ENCODE measurements at regions not wholly inside any gene's neighbourhood (a gene's known extent, or its start where the extent isn't known, plus 50 kb on each side); places are given as distances from the start of the nearest gene placed in this dataset.

DNA sequence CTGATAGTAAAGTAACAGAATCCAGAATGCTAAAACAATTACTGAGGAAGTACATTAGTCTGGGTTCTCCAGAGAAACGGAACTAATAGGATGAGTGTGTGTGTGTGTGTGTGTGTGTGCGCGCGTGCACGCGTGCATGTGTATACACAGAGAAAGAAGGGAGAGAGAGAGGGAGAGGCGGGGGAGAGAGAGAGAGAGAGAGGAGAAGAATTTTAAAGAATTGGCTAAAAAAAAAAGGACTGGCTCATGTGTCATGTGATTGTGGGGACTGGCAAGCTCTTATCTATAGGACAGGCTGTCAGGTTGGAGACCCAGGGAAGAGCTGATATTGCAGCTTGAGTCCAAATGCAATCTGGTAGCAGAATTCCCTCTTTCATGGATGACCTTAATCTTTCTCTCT, 976.2 kb upstream of the CDH2 start:
- Histone ChIP-seq H3K4me3 (no peak overlapping the region), H4K20me1 (no peaks in the 10 kb centered on the region), H3K4me2 (no peak overlapping the region), H3K9ac (no peak overlapping the region), H3K27ac (no peak overlapping the region), H3K36me3 (no peaks in the 10 kb centered on the region), H3K9me3 (replicated peaks in 1 of 11) (no peaks in the 10 kb centered on the region), H3K4me1 (peaks cover 0 to 1% (median 0%) of the 10 kb centered on the region in 10 experiments; a peak in 1 of 20 replicates), H3K27me3 (no peaks in the 10 kb centered on the region)
- no peak for TF ChIP-seq Cebpa-rat (IDR thresholded peaks at IDR 0.05)

DNA sequence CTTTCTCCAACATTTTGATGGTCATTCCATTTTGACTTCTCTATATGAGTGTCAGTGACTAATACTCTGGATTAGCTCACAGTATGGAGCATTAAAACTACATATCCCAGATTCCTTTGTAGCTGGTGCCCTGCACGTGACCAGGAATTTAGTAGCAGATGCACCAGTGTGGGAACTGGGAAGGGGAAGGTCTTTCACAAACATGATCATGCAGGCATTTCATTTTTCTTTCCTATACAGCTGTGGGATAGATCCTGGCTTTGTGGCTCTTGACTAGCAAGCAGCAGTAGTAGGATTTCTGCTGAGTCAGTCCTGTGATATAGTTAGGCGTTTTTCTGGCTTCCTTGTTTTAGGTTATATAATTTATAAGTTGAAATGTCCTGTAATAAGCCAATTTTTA, 971.0 kb upstream of the CDH2 start:
- Histone ChIP-seq H3K27me3 (no peaks in the 10 kb centered on the region), H3K9ac (no peak overlapping the region), H3K9me3 (replicated peaks in 1 of 11) (no peaks in the 10 kb centered on the region), H3K27ac (no peak overlapping the region; a peak in 1 of 22 replicates), H4K20me1 (no peaks in the 10 kb centered on the region), H3K36me3 (no peaks in the 10 kb centered on the region), H3K4me2 (peak overlapping the region in 2 of 11 experiments; percentile 21 to 38; a peak in 1 of 22 replicates), H3K4me3 (no peak overlapping the region), H3K4me1 (peaks cover 0 to 6% (median 0%) of the 10 kb centered on the region in 10 experiments; a peak in 1 of 20 replicates)
- TF ChIP-seq Cebpa-rat (IDR thresholded peaks at IDR 0.05): no peak

DNA sequence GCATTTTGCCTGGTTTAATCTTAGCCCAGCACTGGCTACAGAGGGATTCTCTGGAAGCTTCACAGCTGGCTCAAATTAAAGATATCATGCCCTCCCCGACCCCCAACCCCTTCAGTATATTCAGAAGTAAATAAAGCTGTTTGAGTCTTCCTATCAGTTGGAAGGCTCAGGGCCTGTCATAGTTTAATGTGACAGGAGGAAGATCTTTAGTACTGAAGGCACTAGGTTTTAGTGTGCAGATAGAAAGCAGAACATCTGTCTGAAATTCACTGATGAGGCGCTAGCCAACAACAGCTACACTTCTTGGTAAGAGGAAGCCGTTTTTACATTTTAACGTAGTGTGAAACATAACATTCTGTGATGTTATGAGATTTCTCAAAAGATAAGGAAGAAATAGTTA, 969.1 kb upstream of the CDH2 start:
- Histone ChIP-seq H3K27me3 (no peaks in the 10 kb centered on the region), H3K4me2 (no peak overlapping the region), H3K9me3 (replicated peaks in 1 of 11) (no peaks in the 10 kb centered on the region), H3K4me3 (no peak overlapping the region), H3K36me3 (no peaks in the 10 kb centered on the region), H4K20me1 (no peaks in the 10 kb centered on the region), H3K9ac (no peak overlapping the region), H3K4me1 (peaks cover 0 to 6% (median 0%) of the 10 kb centered on the region in 10 experiments; a peak in 1 of 20 replicates), H3K27ac (no peak overlapping the region)
- TF ChIP-seq Cebpa-rat (IDR thresholded peaks at IDR 0.05): no peak

DNA sequence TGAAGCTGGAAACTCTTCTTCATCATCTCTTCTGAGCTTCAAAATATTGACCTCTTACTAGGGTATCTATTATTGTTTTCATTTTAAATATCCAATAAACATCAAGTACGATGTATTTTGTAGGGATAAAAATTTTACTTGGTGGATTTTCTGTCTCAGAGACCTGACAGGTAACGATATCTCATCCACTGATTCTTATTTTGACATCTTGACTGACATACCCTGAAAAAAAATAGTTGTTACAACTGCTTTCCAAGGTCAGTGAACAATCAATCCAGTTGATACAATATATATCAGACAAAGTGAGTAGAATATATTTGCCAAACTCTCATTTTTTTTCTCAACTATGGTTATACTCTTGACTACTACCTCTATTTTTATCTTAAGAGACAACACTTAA, 963.7 kb upstream of the CDH2 start:
- no peaks in the 10 kb centered on the region for H3K4me1 ChIP-seq
- no peak overlapping the region for H3K27ac ChIP-seq
- H3K9ac ChIP-seq: no peak overlapping the region
- H3K36me3 ChIP-seq: no peaks in the 10 kb centered on the region
- no peak overlapping the region for H3K4me3 ChIP-seq
- H4K20me1 ChIP-seq: no peaks in the 10 kb centered on the region
- no peaks in the 10 kb centered on the region for H3K9me3 ChIP-seq (replicated peaks in 1 of 11)
- H3K4me2 ChIP-seq: no peak overlapping the region
- no peaks in the 10 kb centered on the region for H3K27me3 ChIP-seq
- TF ChIP-seq Cebpa-rat (IDR thresholded peaks at IDR 0.05): no peak

DNA sequence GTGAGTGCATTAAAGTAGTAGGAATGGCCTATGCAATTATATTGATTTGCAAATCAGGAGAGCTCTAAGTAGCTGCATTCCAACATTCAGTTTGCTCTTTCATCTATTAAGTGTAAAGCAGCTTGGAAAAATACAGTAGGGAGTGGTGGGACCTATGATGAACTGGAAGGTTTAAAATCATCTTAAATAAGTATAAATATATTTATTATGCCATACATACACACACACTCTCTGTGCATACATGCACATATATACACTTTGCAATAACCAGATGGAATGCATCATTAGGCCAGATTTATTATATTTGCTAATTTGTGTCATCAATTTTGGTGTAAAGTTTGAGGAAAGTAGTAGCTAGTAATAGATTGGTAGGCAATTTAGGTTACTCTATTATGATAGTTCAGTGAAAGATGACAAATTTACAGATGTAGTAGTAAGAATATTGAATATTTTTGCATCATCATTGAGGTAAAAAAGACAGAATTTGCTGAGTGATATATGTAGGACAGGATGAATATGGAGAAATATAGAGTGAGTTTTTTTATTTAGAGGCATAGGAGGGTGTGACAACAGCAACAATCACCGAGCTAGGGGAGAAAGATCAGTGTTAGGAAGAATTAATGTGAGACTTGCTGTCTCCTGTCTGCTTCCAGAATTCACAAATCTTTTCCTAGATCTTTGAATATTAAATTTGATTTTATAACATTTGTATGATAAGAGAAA, 961.0 kb upstream of the CDH2 start:
- H4K20me1 ChIP-seq: no peaks in the 10 kb centered on the region
- no peak overlapping the region for H3K4me2 ChIP-seq
- TF ChIP-seq Cebpa-rat (IDR thresholded peaks at IDR 0.05): no peak
- H3K4me1 ChIP-seq: no peaks in the 10 kb centered on the region
- no peaks in the 10 kb centered on the region for H3K36me3 ChIP-seq
- H3K27ac ChIP-seq: no peak overlapping the region
- no peaks in the 10 kb centered on the region for H3K27me3 ChIP-seq
- no peak overlapping the region for H3K9ac ChIP-seq
- H3K4me3 ChIP-seq: no peak overlapping the region
- no peaks in the 10 kb centered on the region for H3K9me3 ChIP-seq (replicated peaks in 1 of 11)

DNA sequence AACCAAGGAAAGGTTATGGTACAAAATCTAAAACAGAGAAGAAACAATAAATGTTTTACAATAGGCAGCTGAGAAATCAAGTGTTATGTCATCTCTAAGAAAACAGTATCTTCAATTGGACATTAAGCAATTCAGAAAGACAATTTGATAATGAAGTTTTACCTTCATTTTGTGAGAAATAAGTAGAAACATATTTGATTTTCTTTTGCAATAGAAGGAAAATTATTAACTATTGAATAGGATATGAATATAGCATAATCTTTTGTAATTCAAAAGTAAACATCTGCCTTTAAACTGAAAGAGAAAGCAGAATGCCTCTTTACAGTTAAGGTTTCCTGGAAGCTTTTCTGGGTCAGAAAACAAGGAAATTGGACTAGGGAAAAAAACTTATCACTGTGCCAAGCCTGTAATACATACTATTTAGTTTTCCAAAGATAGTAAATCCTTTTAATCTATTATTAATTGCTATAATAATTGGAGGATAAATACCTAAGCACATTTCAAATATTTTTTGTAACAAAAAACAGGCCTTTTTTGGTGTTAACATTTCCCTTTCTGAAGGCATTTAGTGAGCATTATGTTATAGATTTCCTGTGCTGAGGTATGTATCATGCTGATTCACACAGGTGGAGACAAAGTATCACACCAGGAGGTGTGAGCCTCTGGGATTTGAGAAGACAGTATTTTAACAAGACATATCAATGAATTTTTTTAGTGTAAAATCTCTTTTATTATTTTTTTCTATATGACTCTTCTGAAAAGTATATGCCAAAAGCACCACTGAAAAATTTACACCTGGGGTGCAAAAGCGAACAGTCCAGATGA, 947.0 kb upstream of the CDH2 start:
- no peak overlapping the region for H3K4me3 ChIP-seq
- no peak for TF ChIP-seq Cebpa-rat (IDR thresholded peaks at IDR 0.05)
- no peak overlapping the region for H3K4me2 ChIP-seq

DNA sequence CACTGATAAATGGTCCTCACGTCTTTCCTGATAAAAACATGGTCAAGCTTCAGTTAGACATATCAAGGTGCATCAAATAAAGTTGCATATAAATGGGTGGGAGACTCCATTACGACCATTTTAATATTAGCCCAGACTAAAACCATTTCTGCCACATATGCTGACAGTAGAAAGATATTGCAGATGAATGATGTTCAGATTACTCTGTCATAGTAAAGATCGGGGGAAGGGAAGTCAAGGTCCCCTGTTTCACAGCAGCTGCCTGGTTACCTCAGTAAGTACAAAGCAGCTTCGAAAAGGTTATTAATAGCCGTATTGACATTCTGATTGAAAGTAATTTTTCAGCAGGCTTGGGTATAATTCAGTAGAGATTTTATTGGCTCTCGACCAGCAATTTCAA, 927.7 kb upstream of the CDH2 start:
- no peaks in the 10 kb centered on the region for H3K36me3 ChIP-seq
- no peaks in the 10 kb centered on the region for H3K9me3 ChIP-seq (replicated peaks in 1 of 11)
- H3K27ac ChIP-seq: no peak overlapping the region
- H3K4me3 ChIP-seq: no peak overlapping the region
- H4K20me1 ChIP-seq: no peaks in the 10 kb centered on the region
- peaks cover 0 to 15% (median 0%) of the 10 kb centered on the region in 10 experiments; a peak in 6 of 20 replicates for H3K4me1 ChIP-seq
- TF ChIP-seq Cebpa-rat (IDR thresholded peaks at IDR 0.05): no peak
- no peaks in the 10 kb centered on the region for H3K27me3 ChIP-seq
- H3K4me2 ChIP-seq: no peak overlapping the region
- no peak overlapping the region for H3K9ac ChIP-seq

More for the DNA sequence above, 947.0 kb upstream of the CDH2 start:
- no peak overlapping the region for H3K27ac ChIP-seq
- no peaks in the 10 kb centered on the region for H3K27me3 ChIP-seq
- no peaks in the 10 kb centered on the region for H3K4me1 ChIP-seq
- no peaks in the 10 kb centered on the region for H3K9me3 ChIP-seq (replicated peaks in 1 of 11)
- no peaks in the 10 kb centered on the region for H3K36me3 ChIP-seq
- no peak overlapping the region for H3K9ac ChIP-seq
- H4K20me1 ChIP-seq: no peaks in the 10 kb centered on the region

DNA sequence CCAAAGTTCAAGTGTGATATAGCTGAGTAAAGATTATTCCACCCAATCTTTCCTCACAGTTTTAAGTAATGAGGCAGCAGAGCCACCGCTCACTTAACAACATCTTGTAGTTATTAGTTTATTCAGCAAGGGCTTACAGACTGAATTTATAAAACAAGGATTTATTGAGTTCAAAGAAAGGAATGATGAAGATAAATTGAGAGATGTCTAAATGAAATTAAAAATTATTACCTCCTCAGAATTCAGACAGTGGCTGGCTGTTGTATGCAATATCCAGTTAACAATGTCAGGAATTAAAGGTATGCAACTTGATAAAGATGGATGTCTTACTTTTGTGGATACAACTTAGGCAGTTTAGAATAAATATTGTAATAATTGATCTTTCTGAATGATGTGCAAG, 927.3 kb upstream of the CDH2 start:
- H3K27me3 ChIP-seq: no peaks in the 10 kb centered on the region
- H3K4me2 ChIP-seq: no peak overlapping the region
- no peak overlapping the region for H3K27ac ChIP-seq
- no peak overlapping the region for H3K9ac ChIP-seq
- H3K9me3 ChIP-seq (replicated peaks in 1 of 11): no peaks in the 10 kb centered on the region
- TF ChIP-seq Cebpa-rat (IDR thresholded peaks at IDR 0.05): no peak
- H3K4me1 ChIP-seq: peaks cover 0 to 18% (median 0%) of the 10 kb centered on the region in 10 experiments; a peak in 6 of 20 replicates
- H3K4me3 ChIP-seq: no peak overlapping the region
- no peaks in the 10 kb centered on the region for H4K20me1 ChIP-seq
- no peaks in the 10 kb centered on the region for H3K36me3 ChIP-seq

DNA sequence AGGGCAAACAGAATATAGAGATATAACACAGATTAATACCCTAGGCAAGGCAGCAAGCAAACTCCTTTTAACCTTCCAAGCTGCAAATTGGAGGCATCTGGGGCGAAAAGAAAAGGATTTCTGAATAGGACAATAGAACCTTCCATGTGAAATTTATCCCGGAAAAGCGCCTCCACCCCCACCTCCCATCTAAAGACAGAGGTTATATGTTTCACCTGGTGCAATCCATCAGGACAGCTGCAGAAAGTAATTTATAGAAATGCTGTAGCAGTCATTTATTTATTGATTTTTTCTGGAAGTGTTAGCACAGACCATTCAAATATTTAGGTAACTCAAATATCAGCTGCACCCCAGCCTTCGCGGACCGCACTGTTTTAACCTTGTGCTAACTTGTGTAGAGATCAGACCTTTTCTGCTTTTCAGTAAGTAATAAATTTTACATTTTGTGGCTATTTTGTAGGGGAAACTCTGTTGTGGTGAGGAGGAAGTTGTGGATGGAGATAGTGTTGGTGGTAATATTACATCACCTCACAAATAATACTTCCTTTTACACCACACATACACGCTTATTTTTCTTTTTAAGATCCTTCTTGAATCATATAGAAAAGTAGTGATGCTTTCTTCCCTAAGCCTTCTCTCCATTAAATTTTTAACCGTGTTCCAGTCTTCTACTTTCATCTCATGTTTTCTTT, 919.3 kb upstream of the CDH2 start:
- H3K4me3 ChIP-seq: no peak overlapping the region
- no peak overlapping the region for H3K27ac ChIP-seq
- H4K20me1 ChIP-seq: no peaks in the 10 kb centered on the region
- peak overlapping the region in 7 of 11 experiments; percentile 12 to 67 (median 42); a peak in 12 of 22 replicates for H3K4me2 ChIP-seq
- H3K9me3 ChIP-seq (replicated peaks in 1 of 11): no peaks in the 10 kb centered on the region
- no peaks in the 10 kb centered on the region for H3K36me3 ChIP-seq
- peaks cover 0 to 42% (median 10%) of the 10 kb centered on the region in 10 experiments; a peak in 11 of 20 replicates for H3K4me1 ChIP-seq
- no peak overlapping the region for H3K9ac ChIP-seq
- no peak for TF ChIP-seq Cebpa-rat (IDR thresholded peaks at IDR 0.05)
- H3K27me3 ChIP-seq: 0 out of 22 replicates have a peak, but pooled peaks cover 0 to 2% (median 0%) of the 10 kb centered on the region in 11 experiments

All from BLaER1 treated with 17β-estradiol and CSF1 and Interleukin-3, amounts not matched to agents 10 nM and 100 nM (cell line).